K562 (cell line): ENCODE measurements at regions not wholly inside any gene's neighbourhood (a gene's known extent, or its start where the extent isn't known, plus 50 kb on each side); places are given as distances from the start of the nearest gene placed in this dataset.

Experiments used
- ATAC-seq: fragments of 200-7000 bp; cut with Tn5 transposase; 3 replicates; pipeline ENCODE4 v1.9.1; 2020; ENCODE audit warnings: moderate library complexity
- BruUV-seq: library from RNA; stranded (reverse); fragments of 400-500 nt; replicated peaks from 2 replicates; lab custom pipeline; 2021; lab: Mats Ljungman, UMichigan
- CTCF ChIA-PET: fragments of 300-600 bp; formaldehyde crosslinking; extraction: SDS; loops from one replicate; lab custom pipeline; 2021; ENCODE audit warnings: low intra/inter-chr PET ratio; lab: Yijun Ruan, JAX
- POLR2A ChIA-PET: fragments of 300-600, 350-650 bp; sonication (Branson Sonifier 250); formaldehyde crosslinking; extraction: SDS; loops from one replicate; lab custom pipeline; 2021; ENCODE audit warnings: antibody characterized with exemption, inconsistent platforms; lab: Yijun Ruan, JAX
- DNase-seq, 4 experiments: peaks; one replicate each; pipeline versions ENCODE4 v3.0.0 to v3.0.0-alpha.2; 2011 to 2018; ENCODE audit warnings: low spot score in 3 of 4, mixed read lengths in 3 of 4; ENCODE audit errors: extremely low read depth in 1 of 4
- FAIRE-seq: peaks from 2 replicates; lab custom pipeline; 2011; peaks lifted over from hg19 to GRCh38; lab: Jason Lieb, UNC
- H2AFZ ChIP-seq: 2 replicates; pipeline ENCODE4 v1.6.0; 2011; ENCODE audit warnings: low read depth, low read length, control low read depth, inconsistent platforms
- H3K27ac ChIP-seq: fragments of 200-600 bp; 3 replicates; pipeline ENCODE4 v1.8.0; 2011; ENCODE audit warnings: low read depth, mild to moderate bottlenecking, control low read depth, inconsistent platforms, low read length, moderate library complexity, mixed read lengths; ENCODE audit errors: extremely low read depth
- H3K27me3 ChIP-seq, 2 experiments: fragments of 300-600 bp in 1 of 2; 2 replicates in 1 of 2; 3 replicates in 1 of 2; pipeline versions ENCODE4 v1.6.0 to v1.8.0; 2011; ENCODE audit warnings: inconsistent platforms in 2 of 2, low read length in 2 of 2, mild to moderate bottlenecking in 1 of 2, mixed read lengths in 1 of 2, moderate library complexity in 1 of 2; ENCODE audit not compliant: control insufficient read depth in 2 of 2, insufficient read depth in 2 of 2
- H3K36me3 ChIP-seq: fragments of 300-600 bp; 3 replicates; pipeline ENCODE4 v1.8.0; 2011; ENCODE audit warnings: mild to moderate bottlenecking, low read length, inconsistent platforms; ENCODE audit not compliant: control insufficient read depth, insufficient read depth
- H3K4me1 ChIP-seq, 2 experiments: fragments of 200-600 bp in 1 of 2; replicated peaks in 1 of 2; 2 replicates in 1 of 2; 3 replicates in 1 of 2; pipeline versions ENCODE4 v1.5.1 to v1.8.0; 2011; ENCODE audit warnings: inconsistent platforms in 2 of 2, low read length in 2 of 2, mild to moderate bottlenecking in 1 of 2, mixed read lengths in 1 of 2, moderate library complexity in 1 of 2; ENCODE audit not compliant: control insufficient read depth in 2 of 2, insufficient read depth in 2 of 2
- H3K4me2 ChIP-seq: 2 replicates; pipeline ENCODE4 v1.6.1; 2011; ENCODE audit warnings: low read length, control low read depth, inconsistent platforms, mixed read lengths; ENCODE audit not compliant: insufficient read depth
- H3K4me3 ChIP-seq: fragments of 200-600 bp; sonication (generic), shearing (Covaris generic); 2 replicates; pipeline ENCODE4 v1.5.1; 2016; ENCODE audit warnings: control low read depth, inconsistent platforms
- H3K79me2 ChIP-seq: fragments of 200-600 bp; 3 replicates; pipeline ENCODE4 v1.8.0; 2011; ENCODE audit warnings: low read length, inconsistent platforms; ENCODE audit not compliant: control insufficient read depth, insufficient read depth
- H3K9ac ChIP-seq, 2 experiments: 2 replicates each; pipeline versions ENCODE4 v1.6.0 to v1.6.1; 2011; ENCODE audit warnings: low read depth in 2 of 2, low read length in 2 of 2, control low read depth in 1 of 2, inconsistent platforms in 1 of 2, mild to moderate bottlenecking in 1 of 2, mixed read lengths in 1 of 2; ENCODE audit not compliant: insufficient read depth in 1 of 2
- H3K9me1 ChIP-seq: one replicate; pipeline ENCODE4 v1.6.0; 2011; ENCODE audit warnings: inconsistent platforms, mild to moderate bottlenecking, low read length, moderate library complexity; ENCODE audit not compliant: control insufficient read depth, insufficient read depth
- H3K9me3 ChIP-seq: replicated peaks from 2 replicates; pipeline ENCODE4 v1.5.1; 2011; ENCODE audit warnings: low read depth, low read length, inconsistent platforms; ENCODE audit not compliant: control insufficient read depth, insufficient read depth
- H4K20me1 ChIP-seq: replicated peaks from 2 replicates; pipeline ENCODE4 v1.6.1; 2011; ENCODE audit warnings: low read length, inconsistent platforms, mixed read lengths; ENCODE audit not compliant: control insufficient read depth, insufficient read depth
- FOXM1 ChIP-seq, 2 experiments: fragments of 450-650 bp in 1 of 2; sonication (generic) in 1 of 2; formaldehyde crosslinking in 1 of 2; IDR thresholded peaks; 2 replicates each; pipeline versions ENCODE4 v1.6.1 to v1.9.0; 2017 to 2022; ENCODE audit warnings: low read depth in 2 of 2, mild to moderate bottlenecking in 2 of 2, missing genetic modification reagents in 1 of 2, moderate library complexity in 1 of 2
- NR2F6 ChIP-seq: fragments of 450-650 bp; formaldehyde crosslinking; IDR thresholded peaks from 2 replicates; pipeline ENCODE4 v1.4.0; 2020; ENCODE audit warnings: mild to moderate bottlenecking
- PKNOX1 ChIP-seq: fragments of 450-650 bp; IDR thresholded peaks from 2 replicates; pipeline ENCODE4 v1.6.1; 2016
- SPI1 ChIP-seq: IDR thresholded peaks from 2 replicates; pipeline ENCODE4 v1.6.1; 2011; ENCODE audit warnings: low read depth, low read length, control low read depth, borderline replicate concordance
- ZBTB33 ChIP-seq: sonication (generic); formaldehyde crosslinking; IDR thresholded peaks from 2 replicates; pipeline ENCODE4 v1.8.1; 2023; ENCODE audit warnings: mild to moderate bottlenecking, missing genetic modification reagents
- WGBS: fragments of 100-300 bp; shearing (Covaris generic); methylation state at CpG from one replicate; pipeline ENCODE4 v1.1.6; 2016; ENCODE audit warnings: low coverage, mixed read lengths; ENCODE audit not compliant: insufficient coverage; ENCODE audit errors: missing lambda C conversion rate; 5-methylcytosine and 5-hydroxymethylcytosine counted together
- in situ Hi-C: fragments of 300-500 bp; cut with MboI; formaldehyde crosslinking; loops from 4 replicates; pipeline ENCODE4 v1.15.0; 2018; ENCODE audit warnings: inconsistent platforms, mixed read lengths
- intact Hi-C: fragments of 100-400 bp; cut with micrococcal nuclease; formaldehyde crosslinking; loops from 2 replicates; pipeline ENCODE4 v1.14.2; 2022
- TF ChIP-seq, protein P1 (sequence below): fragments of 450-650 bp; formaldehyde crosslinking; IDR thresholded peaks from 2 replicates; pipeline ENCODE4 v1.4.0; 2020; ENCODE audit warnings: mild to moderate bottlenecking, moderate library complexity

DNA sequence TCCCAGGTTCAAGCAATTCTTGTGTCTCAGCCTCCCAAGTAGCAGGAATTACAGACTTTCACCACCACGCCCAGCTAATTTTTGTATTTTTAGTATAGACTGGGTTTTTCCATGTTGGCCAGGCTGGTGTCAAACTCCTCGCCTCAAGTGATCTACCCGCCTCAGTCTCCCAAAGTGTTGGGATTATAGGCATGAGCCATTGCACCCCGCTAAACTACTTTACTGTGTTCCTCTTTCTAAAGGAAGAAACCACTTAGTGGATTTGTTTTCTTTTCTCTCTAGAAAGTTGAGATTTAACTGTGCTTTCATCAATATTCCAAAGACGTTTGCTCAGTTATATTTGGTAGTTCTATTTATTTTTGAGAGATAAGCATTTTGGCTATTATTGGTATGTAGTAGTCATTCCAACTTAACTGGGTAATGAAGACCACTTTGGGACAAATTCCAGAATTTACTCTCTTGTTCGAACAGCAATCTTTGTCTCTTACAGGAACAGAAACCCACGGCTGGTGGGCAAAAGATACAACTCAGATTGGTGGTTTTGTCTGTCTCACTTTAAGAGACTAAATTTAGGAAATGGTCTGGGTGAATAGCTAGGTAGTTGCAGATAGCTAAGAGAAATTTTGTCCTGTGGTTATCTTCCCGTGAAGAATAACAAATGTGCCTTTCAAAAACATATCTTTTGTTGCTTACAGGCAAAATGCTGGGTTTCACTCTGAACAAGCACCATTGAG is 103.5 kb upstream of the CD55 start:
- Histone ChIP-seq H3K27me3 (no peaks in the 10 kb centered on the region), H3K4me3 (no peak overlapping the region), H3K27ac (peak overlapping the region; percentile 3; the same call in 1 of the 3 replicates), H2AFZ (peak overlapping the region; percentile 81), H3K4me1 (peaks cover 6 to 38% of the 10 kb centered on the region in 2 experiments; a peak in 4 of 5 replicates), H4K20me1 (no peaks in the 10 kb centered on the region), H3K9ac (no peak overlapping the region), H3K79me2 (no peaks in the 10 kb centered on the region), H3K4me2 (0 out of 2 replicates have a peak overlapping the region, but pooled peaks have one; percentile 40), H3K9me1 (no peaks in the 10 kb centered on the region), H3K36me3 (no peaks in the 10 kb centered on the region), H3K9me3 (peaks cover 4% of the 10 kb centered on the region; the same call in 1 of the 2 replicates)
- in situ Hi-C loops (no loop called here), intact Hi-C loops (no loop called here)
- POLR2A ChIA-PET, result interaction anchor here (1.1 kb wide), 1 partner anchor 13 kb away, joined by 3 read pairs; no protein-coding TSS in a partner anchor
- ATAC-seq (no peak), DNase-seq (no peak), FAIRE-seq (peak; percentile 82)
- BruUV-seq, result no TSS peak
- CTCF ChIA-PET, result no interaction called here
- 42% methylated on average over 8 of the region's 8 CpGs for WGBS
- peak; percentile 63; the same call in 1 of the 2 replicates for TF ChIP-seq ZBTB33 (CRISPR knock-in tag)
- peak; percentile 14; the same call in 1 of the 2 replicates for TF ChIP-seq SPI1
- TF ChIP-seq FOXM1 (IDR thresholded peaks at IDR 0.05; ENCODE audit: low read depth), result no peak
- TF ChIP-seq FOXM1 (CRISPR knock-in tag; IDR thresholded peaks at IDR 0.05; ENCODE audit: low read depth), result no peak
- TF ChIP-seq, protein P1, sequence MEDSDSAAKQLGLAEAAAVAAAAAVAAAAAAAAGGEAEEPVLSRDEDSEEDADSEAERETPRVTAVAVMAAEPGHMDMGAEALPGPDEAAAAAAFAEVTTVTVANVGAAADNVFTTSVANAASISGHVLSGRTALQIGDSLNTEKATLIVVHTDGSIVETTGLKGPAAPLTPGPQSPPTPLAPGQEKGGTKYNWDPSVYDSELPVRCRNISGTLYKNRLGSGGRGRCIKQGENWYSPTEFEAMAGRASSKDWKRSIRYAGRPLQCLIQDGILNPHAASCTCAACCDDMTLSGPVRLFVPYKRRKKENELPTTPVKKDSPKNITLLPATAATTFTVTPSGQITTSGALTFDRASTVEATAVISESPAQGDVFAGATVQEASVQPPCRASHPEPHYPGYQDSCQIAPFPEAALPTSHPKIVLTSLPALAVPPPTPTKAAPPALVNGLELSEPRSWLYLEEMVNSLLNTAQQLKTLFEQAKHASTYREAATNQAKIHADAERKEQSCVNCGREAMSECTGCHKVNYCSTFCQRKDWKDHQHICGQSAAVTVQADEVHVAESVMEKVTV (CRISPR knock-in tag), result 0 out of 2 replicates have a peak, but pooled peaks have one; percentile 14
- no peak for TF ChIP-seq NR2F6 (CRISPR knock-in tag)
- TF ChIP-seq PKNOX1, result 0 out of 2 replicates have a peak, but pooled peaks have one; percentile 31
